ENCODE measurements at regions not wholly inside any gene's neighbourhood (a gene's known extent, or its start where the extent isn't known, plus 50 kb on each side); places are given as distances from the start of the nearest gene placed in this dataset.

GRCh38 chr2:51222106-51222505, 190.2 kb upstream of the NRXN1 start:
- Histone ChIP-seq H3F3A (ENCODE audit: insufficient read depth) (no peaks in the 10 kb centered on the region), H4K20me1 (ENCODE audit: low read depth, low read length) (no peaks in the 10 kb centered on the region), H2AFZ (ENCODE audit: low read depth, low read length, severe bottlenecking) (no peak overlapping the region), H3K4me3 (ENCODE audit: insufficient read depth, low read length, poor library complexity, severe bottlenecking) (no peak overlapping the region), H3K9me2 (replicated peaks; ENCODE audit: insufficient read depth, low read length) (no peaks in the 10 kb centered on the region), H3K36me3 (ENCODE audit: low read length) (no peaks in the 10 kb centered on the region), H3K27me3 (ENCODE audit: low read length) (no peaks in the 10 kb centered on the region), H3K79me2 (ENCODE audit: insufficient read depth, low read length) (no peaks in the 10 kb centered on the region), H3K9me3 (ENCODE audit: insufficient read depth, low read length) (no peaks in the 10 kb centered on the region), H3K9ac (ENCODE audit: low read length) (no peak overlapping the region), H3K4me2 (ENCODE audit: low read depth, low read length, poor library complexity, severe bottlenecking) (no peak overlapping the region), H3K27ac (ENCODE audit: low read depth, low read length) (no peak overlapping the region)
- no peak for TF ChIP-seq EZH2phosphoT487 (conservative IDR thresholded peaks at IDR 0.05; ENCODE audit: low read length)
- TF ChIP-seq, protein P1, sequence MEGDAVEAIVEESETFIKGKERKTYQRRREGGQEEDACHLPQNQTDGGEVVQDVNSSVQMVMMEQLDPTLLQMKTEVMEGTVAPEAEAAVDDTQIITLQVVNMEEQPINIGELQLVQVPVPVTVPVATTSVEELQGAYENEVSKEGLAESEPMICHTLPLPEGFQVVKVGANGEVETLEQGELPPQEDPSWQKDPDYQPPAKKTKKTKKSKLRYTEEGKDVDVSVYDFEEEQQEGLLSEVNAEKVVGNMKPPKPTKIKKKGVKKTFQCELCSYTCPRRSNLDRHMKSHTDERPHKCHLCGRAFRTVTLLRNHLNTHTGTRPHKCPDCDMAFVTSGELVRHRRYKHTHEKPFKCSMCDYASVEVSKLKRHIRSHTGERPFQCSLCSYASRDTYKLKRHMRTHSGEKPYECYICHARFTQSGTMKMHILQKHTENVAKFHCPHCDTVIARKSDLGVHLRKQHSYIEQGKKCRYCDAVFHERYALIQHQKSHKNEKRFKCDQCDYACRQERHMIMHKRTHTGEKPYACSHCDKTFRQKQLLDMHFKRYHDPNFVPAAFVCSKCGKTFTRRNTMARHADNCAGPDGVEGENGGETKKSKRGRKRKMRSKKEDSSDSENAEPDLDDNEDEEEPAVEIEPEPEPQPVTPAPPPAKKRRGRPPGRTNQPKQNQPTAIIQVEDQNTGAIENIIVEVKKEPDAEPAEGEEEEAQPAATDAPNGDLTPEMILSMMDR (IDR thresholded peaks at IDR 0.05; ENCODE audit: insufficient read depth, low read length, poor library complexity, severe bottlenecking), result no peak

- H3K36me3 ChIP-seq (ENCODE audit: low read length), result no peaks in the 10 kb centered on the region
- H2AFZ ChIP-seq (ENCODE audit: low read depth, low read length, severe bottlenecking), result no peak overlapping the region
- H3K79me2 ChIP-seq (ENCODE audit: insufficient read depth, low read length), result no peaks in the 10 kb centered on the region
- no peak overlapping the region for H3K9ac ChIP-seq (ENCODE audit: low read length)
- H3F3A ChIP-seq (ENCODE audit: insufficient read depth), result no peaks in the 10 kb centered on the region
- H3K9me3 ChIP-seq (ENCODE audit: insufficient read depth, low read length), result no peaks in the 10 kb centered on the region
- TF ChIP-seq, protein P1 (IDR thresholded peaks at IDR 0.05; ENCODE audit: insufficient read depth, low read length, poor library complexity, severe bottlenecking), result no peak
- no peak for TF ChIP-seq EZH2phosphoT487 (conservative IDR thresholded peaks at IDR 0.05; ENCODE audit: low read length)
- no peak overlapping the region for H3K4me2 ChIP-seq (ENCODE audit: low read depth, low read length, poor library complexity, severe bottlenecking)
- no peaks in the 10 kb centered on the region for H3K9me2 ChIP-seq (replicated peaks; ENCODE audit: insufficient read depth, low read length)
- H3K27me3 ChIP-seq (ENCODE audit: low read length), result no peaks in the 10 kb centered on the region
- H3K4me3 ChIP-seq (ENCODE audit: insufficient read depth, low read length, poor library complexity, severe bottlenecking), result no peak overlapping the region
- no peak overlapping the region for H3K27ac ChIP-seq (ENCODE audit: low read depth, low read length)
- no peaks in the 10 kb centered on the region for H4K20me1 ChIP-seq (ENCODE audit: low read depth, low read length)
Measured at GRCh38 chr2:51220606-51221005, 188.7 kb upstream of the NRXN1 start.

DNA sequence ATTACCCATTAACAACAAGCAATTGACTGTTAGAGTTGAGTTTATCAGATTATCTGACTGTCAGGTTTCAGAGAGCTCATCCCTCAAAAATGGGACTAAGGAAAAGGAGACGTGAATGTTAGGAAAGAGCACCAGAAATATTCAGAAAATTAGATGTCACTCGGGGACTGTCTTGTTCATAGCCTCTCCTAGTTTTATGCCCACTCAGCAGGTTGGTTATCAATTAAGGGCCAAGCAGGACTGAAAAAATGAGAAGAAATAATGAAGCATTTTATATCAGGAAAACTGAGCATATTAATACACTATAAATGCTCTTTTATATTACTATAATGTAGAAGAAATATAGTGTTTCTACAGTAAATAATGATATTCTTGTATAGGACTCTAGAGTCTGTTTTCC, 188.1 kb upstream of the NRXN1 start:
- Histone ChIP-seq H3K4me2 (ENCODE audit: low read depth, low read length, poor library complexity, severe bottlenecking) (no peak overlapping the region), H3K4me3 (ENCODE audit: insufficient read depth, low read length, poor library complexity, severe bottlenecking) (no peak overlapping the region), H3K9me2 (replicated peaks; ENCODE audit: insufficient read depth, low read length) (no peaks in the 10 kb centered on the region), H3K27ac (ENCODE audit: low read depth, low read length) (no peak overlapping the region), H2AFZ (ENCODE audit: low read depth, low read length, severe bottlenecking) (no peak overlapping the region), H3K36me3 (ENCODE audit: low read length) (no peaks in the 10 kb centered on the region), H3K27me3 (ENCODE audit: low read length) (no peaks in the 10 kb centered on the region), H3K9ac (ENCODE audit: low read length) (no peak overlapping the region), H3K79me2 (ENCODE audit: insufficient read depth, low read length) (no peaks in the 10 kb centered on the region), H3F3A (ENCODE audit: insufficient read depth) (no peaks in the 10 kb centered on the region), H3K9me3 (ENCODE audit: insufficient read depth, low read length) (no peaks in the 10 kb centered on the region), H4K20me1 (ENCODE audit: low read depth, low read length) (no peaks in the 10 kb centered on the region)
- TF ChIP-seq, protein P1 (IDR thresholded peaks at IDR 0.05; ENCODE audit: insufficient read depth, low read length, poor library complexity, severe bottlenecking), result no peak
- no peak for TF ChIP-seq EZH2phosphoT487 (conservative IDR thresholded peaks at IDR 0.05; ENCODE audit: low read length)

All from SU-DHL-6 (cell line).